HG03097 (cell line): ENCODE measurements at regions not wholly inside any gene's neighbourhood (a gene's known extent, or its start where the extent isn't known, plus 50 kb on each side); places are given as distances from the start of the nearest gene placed in this dataset.

Experiments used
- ATAC-seq: cut with Tn5 transposase; IDR thresholded peaks from one replicate; pipeline ENCODE4 v1.9.1; 2021; ENCODE audit not compliant: unreplicated experiment, low FRiP score

DNA sequence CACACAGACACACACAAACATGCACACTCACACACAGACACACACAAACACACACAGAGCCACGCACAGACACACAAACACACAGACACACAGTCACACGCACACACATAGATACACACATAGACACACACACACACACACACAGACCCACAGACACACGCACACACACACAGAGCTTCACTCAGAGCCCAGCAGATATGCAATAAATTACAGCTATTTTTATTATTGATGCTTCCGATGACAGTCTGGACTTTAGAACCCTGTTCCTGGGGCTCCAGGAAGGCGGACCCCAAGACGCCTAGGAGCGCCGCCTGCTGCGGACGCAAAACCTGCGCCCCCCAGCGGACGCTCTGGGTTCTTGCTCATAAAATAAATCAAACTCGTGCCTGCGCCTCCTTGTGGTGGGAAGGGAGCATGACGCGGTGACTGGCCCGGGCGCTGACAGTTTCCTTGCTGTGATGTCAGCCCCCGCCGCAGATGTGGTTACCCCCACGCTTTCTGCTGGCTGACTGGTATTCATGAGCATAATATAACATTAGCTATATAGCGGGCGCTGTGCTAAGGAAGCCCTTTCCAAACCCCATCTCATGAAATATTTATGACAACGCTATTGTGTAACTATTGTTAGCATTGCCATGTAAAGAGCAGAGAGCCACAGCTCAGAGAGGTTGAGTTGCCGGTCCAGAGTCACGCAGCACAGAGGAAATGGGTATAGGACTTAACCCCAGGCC, 64.4 kb upstream of the TM9SF2 start:
- peak; percentile 30 for ATAC-seq

DNA sequence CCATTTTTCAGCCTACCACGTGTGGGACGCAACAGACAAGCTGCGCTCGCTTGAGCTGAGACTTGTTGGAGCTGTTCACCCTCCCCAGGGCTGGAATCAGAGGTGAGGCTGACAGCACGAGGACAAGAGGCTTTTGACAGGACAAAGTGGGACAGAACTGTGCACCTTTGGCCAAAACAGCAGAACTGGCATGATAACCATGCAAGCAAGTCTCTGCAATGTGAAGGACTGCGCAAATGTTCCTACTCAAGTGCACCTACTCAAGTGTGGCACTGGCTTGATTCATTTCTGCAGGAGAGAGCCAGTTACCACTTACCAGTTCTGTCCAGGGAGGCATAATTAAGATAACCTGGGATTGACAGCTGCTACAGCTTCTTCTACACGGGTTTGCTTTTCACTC, 62.2 kb upstream of the TM9SF2 start:
- no peak for ATAC-seq

DNA sequence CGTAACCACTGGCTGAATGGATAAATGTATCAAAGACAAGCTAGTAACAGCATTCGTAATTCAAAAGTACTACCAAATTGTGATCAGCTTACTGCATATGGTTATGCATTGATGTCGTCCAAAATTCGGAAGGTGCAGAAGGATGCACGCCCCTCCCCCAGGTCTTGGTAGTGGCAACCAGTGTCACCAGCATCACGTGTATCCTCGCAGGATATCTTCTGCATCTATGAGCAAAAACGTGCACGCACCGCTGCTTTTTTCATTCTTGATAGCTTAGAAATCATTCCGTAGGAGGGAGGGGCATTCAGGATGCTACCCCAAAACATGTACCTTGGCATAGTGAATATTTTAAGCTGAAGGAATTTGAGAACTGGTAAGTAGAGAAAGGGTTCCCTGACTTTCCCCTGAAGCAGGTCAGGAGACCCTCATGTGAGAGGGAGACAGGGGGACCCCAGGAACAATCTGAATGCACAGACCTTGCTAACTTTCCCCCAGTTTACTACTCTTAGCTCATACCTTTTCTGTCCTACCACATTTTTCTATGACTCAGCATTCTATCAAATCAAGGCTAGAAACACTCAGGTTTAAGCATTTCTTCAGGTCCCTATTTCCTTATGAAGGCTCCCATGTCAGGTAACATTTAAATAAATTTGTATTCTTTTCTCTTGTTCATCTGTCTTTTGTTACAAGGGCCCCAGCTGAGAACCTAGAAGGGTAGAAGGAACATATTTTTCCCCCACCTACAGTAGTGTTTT, 61.2 kb upstream of the TM9SF2 start:
- ATAC-seq, result no peak

DNA sequence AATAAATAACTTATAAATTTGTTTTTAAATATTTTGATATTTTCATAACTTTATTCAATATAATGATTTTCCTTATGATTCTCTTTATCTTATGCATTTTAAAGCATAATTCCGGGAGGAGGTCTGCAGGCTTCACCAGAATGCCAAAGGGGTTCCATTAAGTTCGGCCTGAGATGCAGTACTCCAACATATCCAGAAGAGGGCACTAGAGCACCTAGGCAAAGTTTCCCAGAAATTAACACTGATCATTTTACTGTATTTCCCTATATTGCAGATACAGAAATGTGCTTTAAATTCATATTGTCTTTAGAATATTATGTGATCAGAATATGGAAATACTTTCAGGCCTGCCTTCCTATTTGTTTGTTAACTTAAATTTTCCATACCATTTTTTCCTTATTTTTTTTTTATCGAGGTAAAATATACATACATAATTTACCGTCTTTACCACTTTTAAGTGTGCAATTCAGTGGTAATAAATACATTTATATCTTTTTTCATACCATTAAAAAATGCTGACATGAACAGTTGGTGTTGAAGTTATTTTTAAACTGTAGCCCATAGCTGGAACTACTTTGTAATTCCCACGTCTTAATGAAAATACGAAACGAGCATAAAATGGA, 58.9 kb upstream of the TM9SF2 start:
- ATAC-seq, result no peak

DNA sequence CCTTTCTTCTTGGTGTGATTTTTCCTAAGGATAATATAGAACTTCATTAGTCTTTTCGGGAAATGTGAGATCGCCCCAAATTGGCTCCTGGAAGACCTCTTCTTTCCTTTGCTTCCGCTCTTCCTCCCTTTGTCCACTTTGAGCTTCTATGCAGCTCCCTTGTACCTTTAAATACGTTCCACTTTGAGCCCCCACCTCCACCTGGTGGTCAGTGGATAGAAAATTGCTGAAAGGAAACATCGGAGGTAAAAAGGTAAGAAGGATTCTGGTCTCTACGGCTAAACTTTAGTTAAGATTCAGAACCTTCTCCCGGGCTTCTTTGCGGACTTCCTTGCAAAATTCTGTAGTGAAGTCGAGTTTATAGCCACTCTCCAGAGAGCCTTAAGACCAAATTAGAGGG, 55.0 kb upstream of the TM9SF2 start:
- ATAC-seq, result no peak

DNA sequence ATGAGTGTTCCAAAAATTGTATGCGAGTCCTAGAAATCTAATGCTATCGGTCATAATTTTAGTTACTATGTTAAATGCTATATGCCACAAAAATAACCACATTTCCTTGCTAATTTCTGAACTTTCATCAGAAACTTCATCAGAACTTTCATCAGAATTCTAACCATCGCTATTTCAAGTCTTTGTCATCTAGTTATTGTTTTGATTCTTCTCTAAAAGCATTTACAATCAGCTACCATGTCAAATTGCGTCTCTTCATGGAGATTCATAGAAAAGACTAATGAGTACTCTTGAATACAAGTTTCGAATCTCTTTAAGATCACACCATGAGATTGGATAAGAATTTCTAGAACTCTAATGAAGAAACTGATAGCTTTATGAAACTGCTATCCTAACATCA, 52.7 kb upstream of the TM9SF2 start:
- ATAC-seq, result no peak

DNA sequence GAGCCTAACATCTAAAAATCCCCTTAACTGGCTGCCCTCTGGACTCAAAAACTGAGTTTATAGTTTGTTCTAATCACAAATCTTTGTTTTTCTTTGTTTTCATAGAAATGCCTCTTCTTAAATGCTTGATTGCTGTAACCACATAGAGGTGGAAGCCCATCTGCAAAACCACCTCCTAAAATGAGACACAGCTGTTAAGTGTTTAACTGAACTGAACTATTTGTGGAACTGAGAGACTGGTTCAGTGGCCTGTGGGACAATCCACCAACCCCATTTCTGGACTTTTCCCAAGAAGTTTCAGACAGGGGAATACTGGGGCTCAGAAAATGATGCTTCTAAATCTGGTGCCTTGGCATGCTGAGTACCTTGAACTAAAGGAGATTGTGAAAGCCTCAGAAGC, 50.9 kb upstream of the TM9SF2 start:
- ATAC-seq, result no peak
